ENCODE measurements at regions not wholly inside any gene's neighbourhood (a gene's known extent, or its start where the extent isn't known, plus 50 kb on each side); places are given as distances from the start of the nearest gene placed in this dataset.
"Not testable (repeated sequence)": the region's sequence is repeated elsewhere in the genome, so short reads cannot be mapped to it uniquely, and the experiment has no call there.

GRCh38 chr6:14516956-14517355 lies 399.4 kb downstream of the CD83 start:
- CTCF ChIA-PET: no interaction called here
- POLR2A ChIA-PET: no interaction called here
- no peak overlapping the region for H3K4me3 ChIP-seq (ENCODE audit: control insufficient read depth in 1 of 7, extremely low read depth in 1 of 7, insufficient read depth in 4 of 7, low read depth in 2 of 7, low read length in 6 of 7)

GRCh38 chr6:14517516-14518105 lies 400.0 kb downstream of the CD83 start:
- WGBS (ENCODE audit: insufficient coverage): 100% methylated on average over 5 of the region's 7 CpGs
- POLR2A ChIA-PET: no interaction called here

More at GRCh38 chr6:14516956-14517355, 399.4 kb downstream of the CD83 start:
- Histone ChIP-seq H3K27ac (ENCODE audit: insufficient read depth in 1 of 2, low read depth in 1 of 2, low read length in 2 of 2, poor library complexity in 1 of 2, severe bottlenecking in 2 of 2) (no peak overlapping the region), H3K9me3 (ENCODE audit: control extremely low read depth in 1 of 5, control insufficient read depth in 4 of 5, insufficient read depth in 2 of 5, low read depth in 1 of 5, low read length in 4 of 5) (peaks cover 0 to 3% (median 0%) of the 10 kb centered on the region in 5 experiments), H3K36me3 (ENCODE audit: control insufficient read depth in 4 of 4, insufficient read depth in 4 of 4, low read length in 3 of 4) (no peaks in the 10 kb centered on the region), H3K4me1 (ENCODE audit: control extremely low read depth in 1 of 4, control insufficient read depth in 4 of 4, insufficient read depth in 4 of 4, low read length in 3 of 4) (peaks cover 0 to 7% (median 2%) of the 10 kb centered on the region in 4 experiments), H3K27me3 (replicated peaks in 2 of 5; ENCODE audit: control insufficient read depth in 4 of 5, insufficient read depth in 5 of 5, low read length in 4 of 5) (no peaks in the 10 kb centered on the region)
- no peak for DNase-seq
- 94% methylated on average over 11 of the region's 11 CpGs for WGBS (ENCODE audit: insufficient coverage)

GRCh38 chr6:14518515-14519217 lies 401.1 kb downstream of the CD83 start:
- Histone ChIP-seq H3K36me3 (ENCODE audit: control insufficient read depth in 4 of 4, insufficient read depth in 4 of 4, low read length in 3 of 4) (no peaks in the 10 kb centered on the region), H3K27ac (ENCODE audit: insufficient read depth in 1 of 2, low read depth in 1 of 2, low read length in 2 of 2, poor library complexity in 1 of 2, severe bottlenecking in 2 of 2) (no peak overlapping the region), H3K4me3 (ENCODE audit: control insufficient read depth in 1 of 7, extremely low read depth in 1 of 7, insufficient read depth in 4 of 7, low read depth in 2 of 7, low read length in 6 of 7) (no peak overlapping the region), H3K4me1 (ENCODE audit: control extremely low read depth in 1 of 4, control insufficient read depth in 4 of 4, insufficient read depth in 4 of 4, low read length in 3 of 4) (peaks cover 0 to 5% (median 2%) of the 10 kb centered on the region in 4 experiments), H3K27me3 (replicated peaks in 2 of 5; ENCODE audit: control insufficient read depth in 4 of 5, insufficient read depth in 5 of 5, low read length in 4 of 5) (no peaks in the 10 kb centered on the region), H3K9me3 (ENCODE audit: control extremely low read depth in 1 of 5, control insufficient read depth in 4 of 5, insufficient read depth in 2 of 5, low read depth in 1 of 5, low read length in 4 of 5) (peaks cover 0 to 3% (median 0%) of the 10 kb centered on the region in 5 experiments)
- DNase-seq: no peak
- POLR2A ChIA-PET: no interaction called here
- CTCF ChIA-PET: interaction anchor here (1.6 kb wide), 1 partner anchor 29 kb away, joined by 3 read pairs; no protein-coding TSS in a partner anchor
- 81% methylated on average over 9 of the region's 14 CpGs for WGBS (ENCODE audit: insufficient coverage)

More at GRCh38 chr6:14517516-14518105, 400.0 kb downstream of the CD83 start:
- Histone ChIP-seq H3K27ac (ENCODE audit: insufficient read depth in 1 of 2, low read depth in 1 of 2, low read length in 2 of 2, poor library complexity in 1 of 2, severe bottlenecking in 2 of 2) (no peak overlapping the region), H3K36me3 (ENCODE audit: control insufficient read depth in 4 of 4, insufficient read depth in 4 of 4, low read length in 3 of 4) (no peaks in the 10 kb centered on the region), H3K9me3 (ENCODE audit: control extremely low read depth in 1 of 5, control insufficient read depth in 4 of 5, insufficient read depth in 2 of 5, low read depth in 1 of 5, low read length in 4 of 5) (peaks cover 0 to 3% (median 0%) of the 10 kb centered on the region in 5 experiments), H3K4me3 (ENCODE audit: control insufficient read depth in 1 of 7, extremely low read depth in 1 of 7, insufficient read depth in 4 of 7, low read depth in 2 of 7, low read length in 6 of 7) (no peak overlapping the region), H3K4me1 (ENCODE audit: control extremely low read depth in 1 of 4, control insufficient read depth in 4 of 4, insufficient read depth in 4 of 4, low read length in 3 of 4) (peaks cover 0 to 7% (median 2%) of the 10 kb centered on the region in 4 experiments), H3K27me3 (replicated peaks in 2 of 5; ENCODE audit: control insufficient read depth in 4 of 5, insufficient read depth in 5 of 5, low read length in 4 of 5) (no peaks in the 10 kb centered on the region)
- no peak for DNase-seq
- CTCF ChIA-PET: interaction anchor here (1.6 kb wide), 1 partner anchor 28 kb away, joined by 3 read pairs; no protein-coding TSS in a partner anchor

GRCh38 chr6:14520029-14520428 lies 402.5 kb downstream of the CD83 start:
- Histone ChIP-seq H3K27ac (ENCODE audit: insufficient read depth in 1 of 2, low read depth in 1 of 2, low read length in 2 of 2, poor library complexity in 1 of 2, severe bottlenecking in 2 of 2) (no peak overlapping the region), H3K4me3 (ENCODE audit: control insufficient read depth in 1 of 7, extremely low read depth in 1 of 7, insufficient read depth in 4 of 7, low read depth in 2 of 7, low read length in 6 of 7) (no peak overlapping the region), H3K36me3 (ENCODE audit: control insufficient read depth in 4 of 4, insufficient read depth in 4 of 4, low read length in 3 of 4) (no peaks in the 10 kb centered on the region), H3K27me3 (replicated peaks in 2 of 5; ENCODE audit: control insufficient read depth in 4 of 5, insufficient read depth in 5 of 5, low read length in 4 of 5) (no peaks in the 10 kb centered on the region), H3K4me1 (ENCODE audit: control extremely low read depth in 1 of 4, control insufficient read depth in 4 of 4, insufficient read depth in 4 of 4, low read length in 3 of 4) (no peaks in the 10 kb centered on the region), H3K9me3 (ENCODE audit: control extremely low read depth in 1 of 5, control insufficient read depth in 4 of 5, insufficient read depth in 2 of 5, low read depth in 1 of 5, low read length in 4 of 5) (peaks cover 0 to 3% (median 0%) of the 10 kb centered on the region in 5 experiments)
- ChIA-PET CTCF (interaction anchor here (0.9 to 1.2 kb wide), 2 partner anchors 10 to 83 kb away, joined by 3 read pairs; no protein-coding TSS in a partner anchor), POLR2A (no interaction called here)
- WGBS (ENCODE audit: insufficient coverage): 100% methylated on average over 2 of the region's 2 CpGs
- no peak for DNase-seq

GRCh38 chr6:14520536-14520935 lies 403.0 kb downstream of the CD83 start:
- Histone ChIP-seq H3K4me1 (ENCODE audit: control extremely low read depth in 1 of 4, control insufficient read depth in 4 of 4, insufficient read depth in 4 of 4, low read length in 3 of 4) (no peaks in the 10 kb centered on the region), H3K36me3 (ENCODE audit: control insufficient read depth in 4 of 4, insufficient read depth in 4 of 4, low read length in 3 of 4) (no peaks in the 10 kb centered on the region), H3K27me3 (replicated peaks in 2 of 5; ENCODE audit: control insufficient read depth in 4 of 5, insufficient read depth in 5 of 5, low read length in 4 of 5) (no peaks in the 10 kb centered on the region), H3K27ac (ENCODE audit: insufficient read depth in 1 of 2, low read depth in 1 of 2, low read length in 2 of 2, poor library complexity in 1 of 2, severe bottlenecking in 2 of 2) (no peak overlapping the region), H3K9me3 (ENCODE audit: control extremely low read depth in 1 of 5, control insufficient read depth in 4 of 5, insufficient read depth in 2 of 5, low read depth in 1 of 5, low read length in 4 of 5) (peaks cover 0 to 3% (median 0%) of the 10 kb centered on the region in 5 experiments), H3K4me3 (ENCODE audit: control insufficient read depth in 1 of 7, extremely low read depth in 1 of 7, insufficient read depth in 4 of 7, low read depth in 2 of 7, low read length in 6 of 7) (no peak overlapping the region)
- ChIA-PET POLR2A (interaction anchor here (0.5 kb wide), 1 partner anchor 141 kb away, joined by 3 read pairs; no protein-coding TSS in a partner anchor), CTCF (interaction anchor here (0.9 to 1.2 kb wide), 2 partner anchors 10 to 82 kb away, joined by 3 read pairs; no protein-coding TSS in a partner anchor)
- WGBS (ENCODE audit: insufficient coverage): 100% methylated on average over 1 of the region's 2 CpGs
- no peak for DNase-seq

GRCh38 chr6:14521141-14521540 lies 403.6 kb downstream of the CD83 start:
- ChIA-PET POLR2A (no interaction called here), CTCF (interaction anchor here (1.2 kb wide), 1 partner anchor 9 kb away, joined by 3 read pairs; no protein-coding TSS in a partner anchor)
- no peaks in the 10 kb centered on the region for H3K36me3 ChIP-seq (ENCODE audit: control insufficient read depth in 4 of 4, insufficient read depth in 4 of 4, low read length in 3 of 4)
- H3K27me3 ChIP-seq (replicated peaks in 2 of 5; ENCODE audit: control insufficient read depth in 4 of 5, insufficient read depth in 5 of 5, low read length in 4 of 5): no peaks in the 10 kb centered on the region
- 97% methylated on average over 5 of the region's 5 CpGs for WGBS (ENCODE audit: insufficient coverage)
- H3K9me3 ChIP-seq (ENCODE audit: control extremely low read depth in 1 of 5, control insufficient read depth in 4 of 5, insufficient read depth in 2 of 5, low read depth in 1 of 5, low read length in 4 of 5): peaks cover 0 to 3% (median 0%) of the 10 kb centered on the region in 5 experiments
- no peak overlapping the region for H3K27ac ChIP-seq (ENCODE audit: insufficient read depth in 1 of 2, low read depth in 1 of 2, low read length in 2 of 2, poor library complexity in 1 of 2, severe bottlenecking in 2 of 2)
- no peaks in the 10 kb centered on the region for H3K4me1 ChIP-seq (ENCODE audit: control extremely low read depth in 1 of 4, control insufficient read depth in 4 of 4, insufficient read depth in 4 of 4, low read length in 3 of 4)
- no peak overlapping the region for H3K4me3 ChIP-seq (ENCODE audit: control insufficient read depth in 1 of 7, extremely low read depth in 1 of 7, insufficient read depth in 4 of 7, low read depth in 2 of 7, low read length in 6 of 7)
- no peak for DNase-seq

GRCh38 chr6:14521861-14522260 lies 404.3 kb downstream of the CD83 start:
- H3K9me3 ChIP-seq (ENCODE audit: control extremely low read depth in 1 of 5, control insufficient read depth in 4 of 5, insufficient read depth in 2 of 5, low read depth in 1 of 5, low read length in 4 of 5); DNase-seq; CTCF ChIA-PET; H3K4me3 ChIP-seq (ENCODE audit: control insufficient read depth in 1 of 7, extremely low read depth in 1 of 7, insufficient read depth in 4 of 7, low read depth in 2 of 7, low read length in 6 of 7); H3K4me1 ChIP-seq (ENCODE audit: control extremely low read depth in 1 of 4, control insufficient read depth in 4 of 4, insufficient read depth in 4 of 4, low read length in 3 of 4); H3K27ac ChIP-seq (ENCODE audit: insufficient read depth in 1 of 2, low read depth in 1 of 2, low read length in 2 of 2, poor library complexity in 1 of 2, severe bottlenecking in 2 of 2); POLR2A ChIA-PET; H3K27me3 ChIP-seq (replicated peaks in 2 of 5; ENCODE audit: control insufficient read depth in 4 of 5, insufficient read depth in 5 of 5, low read length in 4 of 5); H3K36me3 ChIP-seq (ENCODE audit: control insufficient read depth in 4 of 4, insufficient read depth in 4 of 4, low read length in 3 of 4): not testable (repeated sequence)
- WGBS (ENCODE audit: insufficient coverage): 96% methylated on average over 4 of the region's 11 CpGs

All from common myeloid progenitor, CD34-positive (primary cell).